ENCODE measurements at regions not wholly inside any gene's neighbourhood (a gene's known extent, or its start where the extent isn't known, plus 50 kb on each side); places are given as distances from the start of the nearest gene placed in this dataset.
"Not testable (repeated sequence)": the region's sequence is repeated elsewhere in the genome, so short reads cannot be mapped to it uniquely, and the experiment has no call there.

DNA sequence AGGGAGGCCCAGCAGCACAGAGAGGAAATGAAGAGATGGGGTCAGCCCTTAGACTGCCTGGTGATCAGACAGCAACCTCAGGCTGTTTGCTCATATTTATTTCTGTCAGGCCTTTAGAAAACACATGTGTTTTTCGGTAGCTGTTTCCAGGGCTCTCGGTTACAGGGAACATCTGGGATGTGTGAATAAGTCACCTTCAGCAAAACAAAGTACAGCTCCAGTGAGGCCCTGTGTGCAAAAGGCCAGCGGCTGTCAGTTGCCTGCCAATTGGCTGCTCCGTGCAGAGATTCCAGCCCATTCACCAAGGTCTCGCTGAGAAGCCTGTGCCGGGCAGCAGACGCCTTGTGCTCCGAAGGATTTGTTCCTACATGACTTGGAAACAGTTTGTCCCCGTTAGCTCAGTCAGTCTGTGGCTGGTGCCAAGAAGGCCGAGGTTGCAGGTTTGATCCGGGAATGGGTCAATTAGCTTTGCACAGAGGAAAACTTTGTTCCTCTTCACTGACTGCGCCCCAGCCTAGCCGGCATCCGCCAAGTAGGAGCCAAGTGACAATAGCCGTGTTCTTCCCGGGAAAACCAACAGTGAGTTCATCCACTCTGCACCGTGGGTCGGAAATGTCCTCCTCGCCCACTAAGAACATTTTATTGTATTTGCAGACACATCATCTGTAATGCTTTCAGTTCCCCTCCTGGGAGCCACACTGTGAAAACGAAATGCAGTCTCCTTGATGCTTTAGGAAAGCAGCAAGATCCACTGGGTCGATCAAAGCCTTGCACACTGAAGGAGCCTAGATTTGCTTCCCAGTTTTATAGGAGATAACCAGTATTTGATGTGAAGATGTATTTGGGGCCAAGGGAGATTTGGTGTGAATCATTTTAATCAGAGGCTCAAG, 315.4 kb upstream of the CDYL start:
- peak; percentile 63 to 94 (median 84) for DNase-seq

GRCh38 chr6:4459996-4460395, 316.2 kb upstream of the CDYL start:
- DNase-seq, result peak in 2 of 3 donors; percentile 28 to 60

DNA sequence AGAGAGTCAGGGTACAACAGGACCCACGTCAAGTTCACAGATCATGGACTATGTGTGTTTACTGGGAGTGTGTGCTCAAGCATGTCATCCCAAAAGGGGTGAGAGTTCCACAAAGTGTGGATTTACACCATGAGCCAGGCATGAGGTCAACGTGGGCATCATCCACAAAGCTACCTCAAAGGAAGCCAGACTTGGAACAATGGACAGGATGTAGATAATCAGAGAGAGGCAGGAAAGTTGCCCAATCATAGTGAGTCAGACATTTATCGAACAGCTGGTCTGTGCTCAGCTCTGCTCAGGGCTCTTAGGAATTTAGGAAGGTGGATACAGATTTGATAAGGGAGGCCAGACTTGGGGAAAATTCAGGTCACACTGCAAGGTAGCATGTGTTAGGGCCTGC, 317.2 kb upstream of the CDYL start:
- no peak for DNase-seq

DNA sequence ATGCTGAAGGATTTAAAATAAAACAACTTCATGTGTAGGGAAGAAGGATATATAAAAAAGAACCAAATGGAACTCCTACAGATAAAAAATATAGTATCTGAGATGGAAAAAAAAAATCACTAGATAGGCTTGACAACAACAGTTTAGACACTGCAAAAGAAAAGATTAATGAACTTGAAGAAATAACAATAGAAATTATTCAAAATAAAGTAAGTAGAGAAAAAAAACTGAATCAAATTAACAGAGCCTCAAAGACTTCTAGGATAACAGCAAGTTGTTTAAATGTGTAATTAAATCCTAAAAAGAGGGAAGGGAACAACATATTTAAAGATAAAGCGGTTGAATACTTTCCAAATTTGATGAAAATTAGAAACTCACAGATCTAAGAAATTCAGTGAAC, 316.3 kb upstream of the ECI2 start:
- no peak for DNase-seq

GRCh38 chr6:4451081-4451480, 315.7 kb upstream of the ECI2 start:
- no peak for DNase-seq

GRCh38 chr6:4450237-4450636, 314.9 kb upstream of the ECI2 start:
- DNase-seq, result no peak

DNA sequence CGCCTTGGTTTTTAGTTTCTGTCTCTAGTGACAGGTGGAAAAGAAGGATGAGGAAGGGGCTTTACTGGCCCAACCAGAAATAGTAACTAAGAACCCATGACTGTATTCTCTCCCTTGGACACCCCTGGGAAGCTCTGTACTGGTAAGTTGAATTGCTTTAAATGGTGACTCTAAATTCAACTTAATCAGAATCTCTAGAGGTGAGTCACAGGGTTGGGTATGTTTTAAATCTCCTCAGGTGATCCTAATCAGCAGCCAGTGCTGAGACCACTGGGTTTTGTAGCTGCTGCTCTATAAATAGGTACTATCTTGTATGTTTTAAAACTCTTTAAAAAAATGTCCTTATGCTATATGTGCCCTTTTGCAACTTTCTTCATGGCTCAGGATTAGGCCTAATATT, 314.0 kb upstream of the ECI2 start:
- DNase-seq, result no peak

- DNase-seq, result no peak
Measured at GRCh38 chr6:4448841-4449240, 313.5 kb upstream of the ECI2 start.

DNA sequence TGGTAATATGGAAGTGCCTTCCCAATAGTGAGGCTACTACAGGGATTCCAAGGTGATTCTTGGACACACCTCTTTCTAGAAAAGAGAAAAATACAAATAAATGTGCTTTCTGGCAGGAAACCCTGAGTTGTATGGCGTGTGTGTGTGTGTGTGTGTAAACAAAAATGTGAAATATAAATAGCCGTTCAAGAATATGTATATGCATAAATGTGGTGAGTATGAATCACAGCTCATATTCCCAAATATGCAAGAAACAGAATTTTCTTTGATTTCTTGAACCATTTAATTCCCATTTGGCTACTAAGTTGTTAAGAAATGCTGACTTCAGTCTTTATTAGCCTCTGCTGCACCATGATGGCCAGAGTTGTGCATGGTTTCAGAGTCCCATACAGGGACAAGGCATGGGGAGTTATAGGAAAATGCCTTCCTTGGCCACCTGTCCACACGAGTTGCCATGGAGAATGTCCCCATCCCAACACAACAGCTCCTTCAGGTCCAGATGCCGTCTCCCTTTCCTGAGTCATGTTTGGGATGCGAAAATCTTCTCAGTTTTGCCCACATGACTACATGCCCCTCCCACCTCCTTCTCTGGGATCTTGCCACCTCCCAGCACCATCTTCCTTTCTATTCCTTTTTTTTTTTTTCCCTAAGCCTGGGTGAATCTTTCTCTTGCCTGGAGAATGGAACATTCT, 312.4 kb upstream of the ECI2 start:
- DNase-seq, result no peak

GRCh38 chr6:4446982-4447381, 311.6 kb upstream of the ECI2 start:
- DNase-seq, result peak in 2 of 3 donors; percentile 12 to 33

- no peak for DNase-seq
Measured at GRCh38 chr6:4441981-4442434, 306.6 kb upstream of the ECI2 start.

GRCh38 chr6:4439159-4439558, 303.8 kb upstream of the ECI2 start:
- DNase-seq, result peak in 1 of 3 donors; percentile 50

DNA sequence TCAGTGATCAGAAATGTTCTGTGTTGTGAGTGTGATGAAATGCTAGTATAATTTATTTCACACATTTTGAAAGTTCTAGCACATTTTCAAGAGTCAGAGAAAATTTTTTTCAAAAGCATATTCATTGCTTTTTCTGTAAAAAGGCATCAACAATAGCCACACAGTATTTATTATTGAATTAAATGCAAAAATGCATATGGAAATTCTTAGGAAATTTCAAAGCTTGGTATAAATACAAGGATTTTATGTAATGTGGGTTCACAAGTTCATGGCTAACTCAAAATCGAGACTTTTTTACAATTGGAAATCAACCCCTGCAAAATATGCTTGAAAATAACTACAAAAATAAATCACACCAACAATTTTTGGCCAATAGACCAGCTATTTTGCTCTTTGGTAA, 302.0 kb upstream of the ECI2 start:
- DNase-seq, result no peak

DNA sequence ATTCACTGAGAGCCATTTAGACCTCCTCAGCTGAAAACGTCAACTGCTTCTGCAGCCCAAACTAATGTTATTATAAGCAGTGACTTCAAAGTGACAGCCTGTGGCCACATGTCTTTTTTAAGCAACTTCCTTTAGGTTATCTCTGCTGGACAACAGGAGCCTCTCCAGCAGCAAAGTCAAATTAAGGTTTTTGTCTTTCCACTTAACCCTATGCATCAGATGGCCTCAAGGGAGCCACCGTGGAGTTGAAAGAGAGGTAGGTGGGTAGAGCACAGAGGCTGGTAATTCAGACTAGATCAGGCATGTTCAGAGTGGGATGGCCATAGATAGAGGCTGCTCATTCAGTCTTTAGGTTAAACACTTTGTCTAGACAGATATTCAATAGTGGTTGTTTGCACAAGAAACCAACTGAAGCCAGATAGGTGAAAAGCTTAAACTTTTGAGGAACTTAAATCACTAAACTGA, 300.6 kb upstream of the ECI2 start:
- no peak for DNase-seq

GRCh38 chr6:4434655-4435054, 299.3 kb upstream of the ECI2 start:
- no peak for DNase-seq

DNA sequence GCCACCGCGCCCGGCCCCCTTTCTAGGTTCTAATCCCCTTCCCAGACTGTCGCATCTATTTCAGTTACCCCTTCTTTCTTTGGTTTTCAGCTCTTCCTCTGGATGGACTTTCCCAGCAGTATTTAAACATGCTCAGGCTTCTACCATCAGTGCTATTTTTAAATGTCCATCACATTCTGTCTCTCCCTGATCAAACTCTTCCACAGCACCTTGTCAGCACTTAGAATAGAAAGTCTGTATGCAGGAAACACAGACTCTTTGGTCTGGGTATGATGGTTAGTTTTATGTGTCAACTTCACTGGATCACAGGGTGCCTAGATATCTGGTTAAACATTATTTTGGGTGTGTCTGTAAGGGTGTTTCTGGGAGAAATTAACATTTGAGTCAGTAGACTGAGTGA, 297.8 kb upstream of the ECI2 start:
- no peak for DNase-seq

GRCh38 chr6:4426968-4427367, 291.6 kb upstream of the ECI2 start:
- DNase-seq, result no peak

- no peak for DNase-seq
Measured at GRCh38 chr6:4421837-4422236, 286.5 kb upstream of the ECI2 start.

- no peak for DNase-seq
Measured at GRCh38 chr6:4420160-4420865, 284.9 kb upstream of the ECI2 start.

- no peak for DNase-seq
Measured at GRCh38 chr6:4415549-4415948, 280.2 kb upstream of the ECI2 start.

DNA sequence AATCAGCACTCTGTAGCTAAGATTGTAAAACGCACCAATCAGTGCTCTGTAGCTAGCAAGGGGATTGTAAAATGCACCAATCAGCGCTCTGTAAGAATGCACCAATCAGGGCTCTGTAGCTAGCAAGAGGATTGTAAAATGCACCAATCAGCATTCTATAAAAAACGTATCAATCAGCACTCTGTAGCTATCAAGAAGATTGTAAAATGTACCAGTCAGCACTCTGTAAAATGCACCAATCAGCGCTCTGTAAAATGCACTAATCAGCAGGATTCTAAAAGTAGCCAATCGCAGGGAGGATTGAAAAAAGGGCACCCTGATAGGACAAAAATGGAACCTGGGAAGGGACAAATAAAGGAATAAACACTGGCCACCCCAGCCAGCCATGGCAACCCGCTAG, 278.7 kb upstream of the ECI2 start:
- not testable (repeated sequence) for DNase-seq

DNA sequence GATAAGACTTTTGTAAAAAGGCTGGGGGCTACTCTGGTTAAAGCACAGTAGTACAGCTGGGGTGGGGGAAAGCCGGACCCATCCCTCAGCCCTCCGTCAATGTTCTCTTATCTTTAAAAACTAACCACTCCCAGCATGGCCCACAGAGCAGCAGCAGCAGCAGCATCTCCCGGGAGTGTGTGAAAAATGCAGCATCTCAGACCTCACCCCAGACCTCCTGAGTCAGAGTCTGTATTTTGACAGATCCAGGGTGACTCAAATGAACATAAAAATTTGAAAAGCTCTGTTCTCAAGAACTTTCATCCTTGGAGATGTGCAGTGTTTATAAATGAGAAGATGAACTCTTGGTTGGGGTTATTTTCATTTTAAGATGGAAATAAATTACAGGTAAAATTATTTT, 277.7 kb upstream of the ECI2 start:
- DNase-seq, result no peak

DNA sequence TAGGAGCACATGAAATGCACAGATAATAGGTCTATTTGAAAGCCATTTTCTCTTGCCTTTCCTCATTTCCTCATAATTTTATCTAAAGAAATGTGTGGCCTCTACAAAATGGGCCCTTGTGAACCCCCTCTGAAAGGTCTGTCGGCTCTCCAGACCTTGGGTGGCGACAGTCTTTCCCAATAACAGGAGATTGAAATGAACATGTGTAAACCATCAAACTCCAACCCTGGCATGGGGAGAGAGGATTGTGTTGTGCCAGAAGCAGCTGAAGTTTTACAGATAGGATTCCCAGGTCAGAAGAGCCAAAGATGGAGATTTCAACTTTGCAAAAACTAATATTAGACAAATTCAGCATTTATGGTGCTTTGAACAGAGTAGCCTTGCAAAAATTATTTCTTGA, 277.1 kb upstream of the ECI2 start:
- DNase-seq, result no peak
